Left ventricle myocardium superior (tissue), 1 donor: ENCODE measurements at regions not wholly inside any gene's neighbourhood (a gene's known extent, or its start where the extent isn't known, plus 50 kb on each side); places are given as distances from the start of the nearest gene placed in this dataset.

Experiments
- ATAC-seq: fragments of 200-7000 bp; cut with Tn5 transposase; one replicate; pipeline ENCODE4 v1.9.1; 2020; ENCODE audit warnings: mild to moderate bottlenecking, moderate library complexity
- DNase-seq: peaks from one replicate; pipeline ENCODE4 v3.0.0-alpha.2; 2020
- intact Hi-C: fragments of 100-400 bp; cut with micrococcal nuclease; formaldehyde crosslinking; loops from one replicate; pipeline ENCODE4 v1.11.0; 2022
- donor health status: DM: no; HTN: yes; CAD: no; lungs with severe emphysema.

DNA sequence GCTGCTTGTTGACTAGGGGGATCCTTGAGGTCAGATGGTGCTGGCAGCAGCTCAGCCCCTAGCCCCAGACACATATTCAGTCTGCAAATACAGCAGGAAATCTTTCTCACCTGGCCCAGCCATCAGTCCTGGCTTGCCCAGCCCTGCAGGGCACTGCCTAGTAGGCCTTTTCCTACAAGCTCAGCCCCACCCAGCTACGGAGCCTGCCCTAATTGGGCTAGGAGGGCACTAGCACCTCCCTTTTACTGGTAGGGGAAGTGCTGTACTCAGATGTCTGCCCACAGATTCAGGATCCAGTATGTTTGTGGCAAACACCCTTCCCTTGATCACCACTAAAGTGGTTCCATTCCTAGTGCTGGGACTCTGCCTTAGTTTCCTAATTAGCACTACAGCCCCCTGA is 257.1 kb upstream of the CADM1 start:
- ATAC-seq (no peak), DNase-seq (peak; percentile 27)
- intact Hi-C loops: no loop called here

DNA sequence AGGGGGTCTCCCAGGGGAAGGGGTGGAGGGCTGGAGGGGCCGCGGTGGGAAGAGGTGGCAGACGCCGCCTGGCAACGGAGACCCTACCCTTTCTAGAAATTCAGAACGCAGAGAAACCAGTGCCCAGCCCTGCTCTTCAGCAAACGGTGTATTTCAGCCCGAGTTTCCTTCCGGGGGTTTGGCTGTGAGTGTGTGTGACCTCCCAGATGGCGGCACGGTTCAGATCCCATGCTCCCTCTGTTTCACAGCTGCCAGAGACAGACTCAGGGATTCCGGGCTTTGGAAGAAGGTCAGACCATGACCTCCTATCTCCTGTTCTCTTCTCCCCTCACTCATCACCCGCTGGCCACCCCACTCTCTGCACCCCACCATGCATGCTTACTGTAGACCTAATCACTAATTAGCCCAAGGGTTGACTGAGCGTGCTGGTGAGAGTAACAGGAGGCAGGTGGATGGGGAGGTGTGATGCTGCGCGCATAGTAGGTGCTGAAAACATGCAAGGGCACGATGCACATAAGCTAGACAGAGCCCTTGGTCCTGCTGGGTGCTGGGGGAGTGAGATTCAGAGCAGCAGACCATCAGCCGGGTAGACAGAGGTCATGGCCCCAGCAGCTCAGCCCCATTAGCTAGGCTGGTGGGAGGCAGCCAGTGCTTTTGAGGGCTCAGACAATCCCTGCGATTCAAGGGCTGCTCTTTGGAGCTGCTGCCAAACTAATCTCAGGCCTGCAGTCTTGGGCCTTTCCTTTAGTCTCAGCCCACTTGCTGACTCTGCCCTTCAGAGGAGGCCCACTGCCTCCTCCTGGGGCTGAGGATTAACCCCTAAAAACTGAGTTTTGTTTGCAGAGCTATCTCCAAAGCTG is 256.5 kb upstream of the CADM1 start:
- intact Hi-C loops: no loop called here
- ATAC-seq (peak; percentile 66), DNase-seq (no peak)

DNA sequence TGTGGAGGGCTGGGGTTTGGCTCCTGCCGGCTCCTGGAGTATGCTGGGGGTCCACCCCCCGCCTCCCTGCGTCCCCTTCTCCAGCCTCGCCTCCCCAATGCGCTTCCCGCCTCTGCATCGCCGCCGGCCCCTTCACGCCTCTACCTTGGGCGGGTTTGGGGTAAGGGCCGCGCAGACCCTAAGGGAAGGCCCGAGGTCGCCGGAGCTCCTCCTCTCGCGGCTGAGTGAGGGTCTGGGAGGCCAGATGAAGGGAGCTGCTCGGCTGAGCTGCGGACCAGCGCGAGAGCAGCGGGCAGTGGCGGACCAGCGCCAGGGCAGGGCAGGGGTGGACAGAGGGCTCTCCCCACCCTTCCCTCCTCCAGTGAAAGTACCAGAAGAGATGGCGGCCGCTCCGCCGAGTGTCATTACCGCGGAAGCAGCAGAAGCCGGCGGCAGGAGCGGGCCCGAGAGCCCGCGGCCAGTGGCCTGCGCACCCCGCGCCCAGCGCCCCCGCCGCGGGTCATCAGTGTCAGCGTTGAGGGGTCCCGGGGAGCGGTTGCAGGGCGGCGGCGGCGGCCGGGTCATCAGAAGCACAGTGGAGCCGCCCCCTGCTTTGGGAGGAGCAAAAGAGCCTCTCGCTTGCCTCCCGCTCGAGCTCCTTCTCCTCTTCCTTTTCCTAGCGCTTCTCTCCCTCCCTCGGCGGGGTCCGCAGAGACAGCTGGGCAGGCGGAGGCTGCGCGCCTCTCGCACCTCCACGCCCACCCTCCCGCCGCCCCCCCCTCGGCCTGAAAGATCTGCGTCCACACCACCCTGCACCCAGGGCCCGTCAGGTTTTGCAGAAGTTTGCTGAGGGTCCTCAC is 255.6 kb upstream of the CADM1 start:
- intact Hi-C loops: no loop called here
- ATAC-seq: peak; percentile 86
- DNase-seq: peak; percentile 60

DNA sequence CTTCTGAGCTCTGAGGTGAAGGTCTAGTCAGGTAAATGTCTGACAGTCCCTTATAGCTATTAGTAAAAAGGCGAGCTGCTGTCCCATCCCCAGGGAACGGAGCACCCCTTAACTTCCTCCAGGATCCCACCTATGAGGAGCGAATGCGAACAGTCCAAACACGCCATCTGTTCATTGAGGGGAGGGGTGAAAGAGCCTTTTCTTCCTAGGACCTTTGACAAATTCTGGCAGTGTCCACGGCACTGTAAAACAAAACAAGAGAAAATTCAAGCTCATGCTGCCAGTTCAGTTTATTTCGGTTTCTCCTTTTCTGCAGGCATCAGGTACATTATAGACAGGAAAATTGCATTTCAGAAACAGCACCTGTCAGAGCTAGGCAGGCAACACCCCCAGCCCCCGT is 253.8 kb upstream of the CADM1 start:
- ATAC-seq (no peak), DNase-seq (no peak)
- intact Hi-C loops: no loop called here

DNA sequence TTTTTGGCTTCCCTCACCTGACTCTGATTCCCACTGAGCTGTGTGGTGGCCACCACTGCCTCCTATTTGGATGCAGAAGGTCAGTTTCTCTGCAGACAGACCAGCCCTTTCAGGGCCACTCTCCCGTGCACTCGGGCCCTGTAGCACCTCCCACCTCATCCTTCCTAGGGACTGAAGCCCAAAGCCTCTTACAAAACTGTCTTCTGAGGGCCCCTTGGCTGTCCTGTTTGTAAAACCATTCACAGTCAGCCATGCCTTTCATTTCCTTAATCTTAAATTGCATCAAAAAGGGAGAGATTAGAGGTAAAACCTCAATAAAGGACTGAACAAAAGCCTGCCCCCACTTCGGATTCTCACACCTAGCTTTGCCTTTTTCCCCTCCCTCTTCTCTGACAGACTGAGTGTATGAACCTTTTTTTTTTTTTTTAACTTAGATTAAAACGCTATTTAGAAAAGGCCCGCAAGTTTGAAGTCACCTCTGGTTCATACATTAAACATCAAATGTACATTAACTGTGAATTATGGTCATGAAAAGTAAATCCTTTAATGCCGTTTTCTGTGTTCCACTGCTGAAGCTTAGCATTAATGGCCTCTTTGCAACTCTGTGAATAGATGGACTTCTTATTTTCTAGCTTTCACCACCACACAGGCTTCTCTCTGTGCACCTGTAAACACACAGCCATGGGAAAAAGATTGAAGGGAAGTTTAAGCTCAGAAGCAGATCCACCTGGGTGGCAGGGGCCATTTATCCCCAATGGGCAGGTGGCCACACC is 247.2 kb upstream of the CADM1 start:
- intact Hi-C loops: no loop called here
- DNase-seq: no peak

DNA sequence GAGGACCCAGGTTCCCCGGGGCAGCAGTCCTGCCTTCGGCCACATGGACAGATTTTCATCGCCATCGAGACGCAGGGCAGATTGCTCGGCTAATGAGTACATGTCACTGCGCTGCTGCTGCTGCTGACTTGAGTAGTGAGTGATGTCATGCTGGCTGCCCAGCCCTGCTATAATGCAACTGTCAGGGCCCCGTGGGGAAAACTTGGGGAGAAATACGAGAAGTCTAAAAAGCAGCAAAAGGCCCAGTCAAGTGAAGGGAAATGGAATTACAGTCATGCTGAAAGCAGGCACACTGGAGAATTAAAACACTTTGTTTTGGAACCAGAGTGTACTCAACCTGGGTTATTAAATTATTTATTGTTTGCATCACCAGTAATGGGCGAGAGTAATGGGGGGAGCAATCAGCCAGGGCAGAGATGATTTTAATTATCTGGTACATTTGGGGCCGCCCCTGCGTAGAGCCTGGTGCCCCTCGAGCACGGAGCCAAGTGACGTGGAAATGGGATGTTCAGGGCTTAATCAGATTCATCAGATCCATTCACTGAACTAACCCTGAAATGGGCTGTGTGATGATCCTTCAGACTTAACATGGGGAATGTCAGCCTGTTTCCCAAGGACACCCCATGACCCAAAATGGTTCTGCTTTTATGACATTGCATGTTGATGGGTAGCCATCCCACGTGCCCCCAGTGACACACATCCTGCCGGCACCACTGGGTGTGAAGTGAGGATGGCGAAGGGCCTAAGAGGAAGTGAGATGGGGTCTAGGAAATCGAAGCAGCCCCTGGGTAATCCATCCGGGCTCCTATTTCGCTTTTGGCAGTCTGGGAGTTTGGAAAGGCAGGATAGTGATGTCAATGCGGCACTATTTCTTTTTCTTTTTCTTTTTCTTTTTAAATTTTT is 241.6 kb upstream of the CADM1 start:
- intact Hi-C loops: no loop called here
- ATAC-seq (peak; percentile 93), DNase-seq (peak; percentile 65)

More for the DNA sequence above, 247.2 kb upstream of the CADM1 start:
- ATAC-seq: no peak

DNA sequence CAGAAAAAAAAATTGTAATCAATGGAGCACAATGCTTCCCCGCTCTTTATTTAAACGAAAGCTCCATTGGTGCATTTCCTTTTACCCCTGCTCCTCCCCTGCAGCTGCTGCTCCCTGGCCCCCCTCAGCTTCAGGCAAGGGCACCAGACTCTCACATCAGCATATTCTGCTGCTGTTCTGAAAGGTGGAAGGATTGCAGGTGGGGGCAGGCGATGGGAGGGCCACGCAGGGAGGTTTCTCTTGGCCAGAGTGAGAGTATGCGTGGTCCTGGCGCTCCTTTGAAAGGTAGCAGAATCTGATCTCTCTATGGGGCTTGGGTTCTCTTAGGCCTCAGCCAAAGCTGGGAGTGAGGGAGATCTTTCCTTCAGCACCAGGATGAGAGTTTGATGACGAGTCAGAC is 240.9 kb upstream of the CADM1 start:
- intact Hi-C loops: no loop called here
- no peak for DNase-seq
- ATAC-seq: no peak

DNA sequence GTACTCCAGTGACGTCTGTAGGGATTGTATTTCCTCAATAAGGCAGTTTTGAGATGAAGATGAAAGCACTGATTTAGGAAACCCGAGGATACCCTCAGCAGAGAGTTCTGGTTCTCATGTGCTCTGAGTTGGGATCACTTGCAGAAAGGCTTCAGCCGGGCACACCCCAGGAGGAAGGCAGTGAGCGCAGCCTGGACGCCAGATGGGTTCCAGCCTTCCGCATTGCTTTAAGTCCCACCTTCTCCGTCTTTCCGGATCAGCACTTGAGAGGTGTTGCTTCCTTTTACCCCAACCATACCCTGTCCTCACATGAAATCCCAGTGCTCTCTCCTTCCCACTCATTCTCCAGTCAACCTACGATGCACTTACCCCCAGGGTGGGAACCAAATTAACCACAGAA is 239.5 kb upstream of the CADM1 start:
- ATAC-seq (no peak), DNase-seq (no peak)
- intact Hi-C loops: no loop called here

DNA sequence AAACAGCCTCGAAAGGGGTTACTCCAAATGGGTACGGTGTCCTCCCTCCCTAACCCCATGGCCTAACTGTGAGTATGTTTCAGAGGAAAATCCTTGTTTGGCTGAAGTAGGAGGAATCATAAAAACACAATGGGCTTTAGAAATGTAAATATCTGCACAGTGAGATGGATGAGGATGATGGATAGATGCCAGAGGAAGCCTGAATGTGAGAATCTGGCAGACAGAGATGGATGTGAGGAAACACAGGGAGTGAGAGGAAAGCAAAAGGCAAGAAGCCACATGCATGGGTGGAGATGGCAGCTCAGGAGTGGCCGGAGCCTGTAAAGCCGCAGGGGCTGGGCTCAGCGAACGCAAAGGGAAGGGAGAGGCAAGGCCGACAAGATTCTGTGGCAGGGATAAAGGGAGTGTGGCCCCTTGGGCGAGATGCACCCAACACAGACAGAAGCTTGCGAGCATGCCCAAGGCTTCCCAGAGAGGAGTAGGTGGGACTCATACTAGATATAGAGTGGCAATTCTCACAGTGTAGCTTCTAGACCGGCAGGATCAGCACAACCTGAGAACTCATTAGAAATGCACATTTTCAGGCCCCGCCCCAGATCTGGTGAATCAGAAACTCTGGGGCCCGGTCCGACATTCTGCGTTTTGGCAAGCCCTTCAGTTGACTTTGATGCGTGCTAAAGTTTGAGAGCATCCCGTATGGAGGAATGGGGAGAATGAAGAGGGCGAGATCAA is 237.3 kb upstream of the CADM1 start:
- intact Hi-C loops: no loop called here
- DNase-seq (no peak), ATAC-seq (no peak)

DNA sequence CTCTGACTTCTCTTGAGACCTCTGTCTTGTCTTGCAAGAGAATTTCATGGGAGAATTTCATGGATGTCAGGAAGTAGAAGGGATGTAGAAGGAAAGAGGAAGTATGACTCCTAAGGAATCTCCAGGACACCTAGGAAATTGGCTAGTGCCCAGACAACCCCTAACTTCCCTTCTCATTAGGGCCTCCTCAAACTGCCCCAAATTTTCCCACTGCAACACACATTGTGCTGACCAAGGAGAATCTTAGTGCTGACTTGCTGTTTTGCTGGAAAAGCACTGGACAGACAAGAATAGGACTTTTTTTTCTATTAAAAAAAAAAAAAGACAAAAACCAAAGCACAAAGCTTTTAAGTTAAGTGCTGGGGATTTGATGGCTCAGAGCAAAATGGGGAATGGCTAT is 236.1 kb upstream of the CADM1 start:
- intact Hi-C loops: no loop called here
- ATAC-seq (no peak), DNase-seq (no peak)

DNA sequence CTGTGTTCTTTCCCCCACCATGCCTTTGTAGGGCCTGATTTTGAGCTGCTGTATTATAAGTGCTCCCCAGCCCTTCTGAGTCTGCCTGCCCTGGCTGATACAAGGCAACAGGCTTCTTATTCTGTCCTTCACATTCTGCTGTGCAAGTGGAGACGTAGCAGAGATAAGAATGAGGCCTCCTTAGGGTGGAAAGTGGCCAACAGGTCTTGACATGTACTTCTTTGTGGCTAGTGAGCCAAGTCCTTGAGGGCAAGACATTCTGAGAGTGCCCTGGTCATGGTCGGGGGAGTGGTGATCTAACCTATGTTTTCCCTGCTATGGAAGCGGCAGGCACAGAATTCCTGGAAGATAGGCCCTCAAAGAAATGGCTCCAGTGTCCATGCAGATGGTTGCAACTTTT is 235.7 kb upstream of the CADM1 start:
- intact Hi-C loops: no loop called here
- ATAC-seq: no peak
- DNase-seq: no peak

DNA sequence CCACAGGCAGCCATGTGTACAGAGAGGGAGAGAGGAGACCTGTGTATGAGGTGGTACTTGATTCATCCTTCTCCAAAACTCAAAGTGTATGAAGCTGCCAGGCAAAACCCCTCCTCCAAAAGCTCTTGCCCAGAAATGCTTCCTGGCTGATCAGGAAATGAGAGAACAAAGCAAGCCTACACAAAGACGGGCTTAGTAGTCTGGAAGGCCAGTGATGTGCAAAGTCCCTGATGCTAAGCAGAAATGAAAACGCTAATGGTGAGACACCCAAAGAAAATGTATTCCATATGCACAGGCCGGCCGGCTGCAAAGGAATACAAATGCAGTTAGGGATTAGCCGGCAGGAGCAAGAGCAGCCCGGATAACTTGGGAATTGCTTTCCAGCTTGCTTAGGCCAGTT is 234.9 kb upstream of the CADM1 start:
- no peak for ATAC-seq
- no peak for DNase-seq
- intact Hi-C loops: no loop called here

DNA sequence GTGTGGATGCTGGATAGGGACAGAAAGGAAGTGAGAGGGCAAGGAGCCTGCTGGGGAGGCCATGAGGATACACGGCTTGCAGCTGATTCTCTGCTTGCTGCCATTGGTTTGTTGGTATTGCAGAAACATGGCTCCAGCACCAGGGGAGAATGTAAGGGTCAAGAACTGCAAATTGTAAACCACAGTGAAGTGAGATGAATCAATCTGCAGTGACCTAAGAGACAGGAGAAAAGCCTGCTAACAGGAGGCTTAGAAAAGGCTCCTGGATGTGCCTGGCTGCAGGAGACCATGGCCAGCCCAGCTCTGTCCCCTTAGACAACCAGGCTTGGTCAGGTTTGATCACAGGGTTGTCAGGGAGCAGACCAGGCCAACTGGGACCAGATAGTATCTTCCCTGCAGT is 233.7 kb upstream of the CADM1 start:
- intact Hi-C loops: no loop called here
- DNase-seq: no peak

DNA sequence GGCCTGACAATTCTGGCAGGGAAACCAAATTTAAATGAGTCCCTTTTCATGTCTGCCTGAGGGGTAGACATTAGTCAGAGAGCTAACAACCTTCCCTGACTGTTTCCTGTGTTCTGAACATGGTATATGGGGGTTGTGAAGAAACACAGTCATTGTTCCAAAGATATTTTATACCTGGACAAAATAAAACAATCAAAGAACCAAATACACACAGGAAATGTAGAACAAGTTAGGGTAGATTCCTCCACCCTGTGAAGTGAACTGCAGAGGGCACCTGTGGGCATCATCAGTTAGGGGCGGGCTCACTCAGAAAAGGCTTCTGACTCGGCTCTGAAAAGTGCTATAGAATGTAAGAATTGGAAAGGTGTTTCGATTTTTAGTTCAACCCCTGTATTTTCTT is 231.9 kb upstream of the CADM1 start:
- DNase-seq (no peak), ATAC-seq (no peak)
- intact Hi-C loops: no loop called here

More for the DNA sequence above, 233.7 kb upstream of the CADM1 start:
- ATAC-seq: no peak

DNA sequence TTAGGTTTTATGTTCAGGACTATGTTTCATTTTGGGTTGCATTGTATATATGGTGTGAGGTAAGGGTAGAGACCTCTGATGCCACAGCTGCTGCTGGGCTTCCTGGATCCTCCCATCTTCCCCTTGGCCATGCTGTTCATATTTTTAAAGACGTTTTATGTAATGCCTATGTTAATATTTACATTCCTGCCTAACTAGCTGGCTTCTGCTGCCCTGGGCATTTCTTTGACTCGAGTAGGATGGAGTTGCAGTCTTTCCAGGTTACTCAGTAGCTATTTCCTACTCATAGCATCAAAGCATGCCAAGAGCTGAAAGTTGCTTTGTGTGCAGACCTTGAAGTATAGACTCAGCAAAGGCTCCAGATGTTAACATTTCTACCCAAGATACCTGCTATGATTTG is 220.5 kb upstream of the CADM1 start:
- DNase-seq (no peak), ATAC-seq (no peak)
- intact Hi-C loops: no loop called here

DNA sequence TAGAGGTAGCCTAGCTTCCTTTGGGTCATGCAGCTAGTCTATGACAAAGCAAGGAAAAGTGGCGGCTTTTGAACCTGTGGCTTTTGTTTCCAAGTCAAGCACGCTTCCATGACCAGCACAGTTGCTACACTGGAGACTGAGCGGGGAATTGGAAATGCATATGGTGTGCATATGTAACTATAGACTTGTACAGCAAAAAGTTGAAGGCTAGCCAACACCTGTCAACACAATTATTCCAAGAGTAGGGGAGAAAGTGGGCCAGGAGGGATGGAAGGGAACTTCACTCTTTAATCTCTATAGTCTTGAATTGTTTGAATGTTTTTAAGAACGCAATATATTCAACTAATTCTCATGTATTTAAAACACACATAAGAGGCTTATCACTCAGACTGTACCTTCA is 218.5 kb upstream of the CADM1 start:
- no peak for ATAC-seq
- DNase-seq: no peak
- intact Hi-C loops: no loop called here

DNA sequence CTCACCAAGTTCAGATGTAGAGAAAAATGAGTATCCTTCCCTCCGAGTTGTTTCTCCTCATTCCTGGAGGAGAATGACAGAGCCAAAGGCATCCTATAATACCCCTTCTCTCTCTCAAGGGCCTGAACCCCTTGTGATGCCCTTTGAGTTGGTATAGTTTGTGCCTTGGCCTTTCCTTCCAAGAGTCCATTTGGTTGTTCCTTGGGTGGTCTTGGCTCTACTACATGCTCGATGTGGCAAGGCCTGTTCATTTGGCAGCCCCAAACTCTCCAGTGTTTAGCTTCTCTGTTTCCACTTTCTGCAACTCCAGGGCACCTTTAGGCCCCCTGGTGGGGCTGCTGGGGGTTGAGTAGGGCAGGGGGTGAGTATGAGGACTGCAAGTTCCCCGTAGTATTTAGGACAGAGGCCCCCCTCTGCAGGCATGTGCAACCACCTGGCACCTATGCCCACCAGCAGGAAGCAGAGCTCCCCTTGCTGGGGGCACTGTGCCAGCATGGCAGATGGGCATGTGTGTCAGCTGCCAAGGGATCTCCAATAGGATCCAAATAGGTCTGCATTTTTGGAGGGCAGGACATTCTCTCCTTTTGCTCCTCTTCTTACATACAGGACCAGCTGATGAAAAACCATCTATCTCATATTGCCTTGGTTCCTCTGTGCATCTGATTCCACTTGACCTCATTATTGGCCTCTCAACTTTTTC is 217.2 kb upstream of the CADM1 start:
- DNase-seq: no peak
- intact Hi-C loops: no loop called here
- no peak for ATAC-seq
